GM19463 (cell line): ENCODE measurements at regions not wholly inside any gene's neighbourhood (a gene's known extent, or its start where the extent isn't known, plus 50 kb on each side); places are given as distances from the start of the nearest gene placed in this dataset.
"Not testable (repeated sequence)": the region's sequence is repeated elsewhere in the genome, so short reads cannot be mapped to it uniquely, and the experiment has no call there.

ENCODE experiments used
- ATAC-seq: cut with Tn5 transposase; IDR thresholded peaks from one replicate; pipeline ENCODE4 v1.9.1; 2021; ENCODE audit warnings: mild to moderate bottlenecking, moderate library complexity; ENCODE audit not compliant: unreplicated experiment

- ATAC-seq, result no peak
These were observed 166.5 kb upstream of the MMS22L start for GRCh38 chr6:97449444-97449966.

DNA sequence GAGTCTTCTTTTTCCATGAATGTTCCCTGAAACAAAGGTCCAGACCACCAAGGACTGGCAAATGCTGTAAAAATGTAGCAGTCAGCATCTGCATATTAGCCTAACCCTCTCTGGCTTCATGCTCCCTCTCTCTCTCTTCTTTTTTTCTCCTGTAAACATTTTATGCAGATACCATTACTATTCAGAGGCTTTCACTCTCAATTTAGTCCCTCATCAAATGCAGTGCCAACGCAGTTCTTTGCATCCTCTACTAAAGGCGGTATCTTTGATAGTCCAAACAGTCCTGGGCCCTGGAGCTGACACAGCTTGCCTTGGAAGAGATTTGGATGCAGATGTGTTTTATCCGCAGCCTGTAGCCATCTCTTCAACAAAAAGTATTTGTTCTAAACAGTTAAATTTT lies 167.1 kb upstream of the MMS22L start:
- no peak for ATAC-seq

GRCh38 chr6:97456070-97456469 lies 173.1 kb upstream of the MMS22L start:
- ATAC-seq, result no peak

DNA sequence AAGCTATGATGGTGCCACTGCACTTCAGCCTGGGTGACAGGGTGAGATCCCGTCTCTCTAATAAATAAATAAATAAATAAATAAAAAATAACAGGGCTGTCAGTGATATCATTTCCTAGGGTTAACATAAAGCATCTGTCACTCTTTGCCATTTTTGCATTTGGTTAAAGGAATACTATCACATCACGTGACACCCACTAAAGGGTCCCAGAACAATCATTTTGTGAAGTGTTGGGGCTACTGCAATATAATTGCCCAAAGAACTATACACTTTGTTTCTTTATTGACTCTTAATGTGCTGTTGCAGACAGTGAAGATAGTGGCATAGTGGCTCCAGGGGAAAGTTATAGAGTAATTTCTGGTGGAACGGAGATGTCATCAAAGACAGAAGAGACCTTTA lies 176.5 kb upstream of the MMS22L start:
- ATAC-seq, result no peak

DNA sequence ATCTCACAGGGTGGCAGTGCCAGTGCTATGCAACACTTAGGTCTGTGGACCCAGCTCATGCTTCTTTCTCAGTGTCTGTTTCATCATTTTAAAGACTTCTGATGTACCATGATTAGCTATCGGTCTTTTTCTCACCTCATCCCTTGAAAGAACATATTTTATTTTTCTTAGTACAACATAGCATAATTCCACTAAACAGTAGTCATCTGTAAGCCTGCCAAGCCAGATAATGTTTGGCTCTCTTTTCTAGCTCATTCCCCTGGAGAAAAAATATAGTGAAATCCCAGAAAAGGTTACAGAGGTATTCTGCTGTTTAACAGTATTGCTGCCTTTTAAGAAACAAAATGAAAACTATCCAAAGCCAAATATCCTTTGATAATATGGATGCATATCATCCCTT lies 177.0 kb upstream of the MMS22L start:
- ATAC-seq, result no peak

DNA sequence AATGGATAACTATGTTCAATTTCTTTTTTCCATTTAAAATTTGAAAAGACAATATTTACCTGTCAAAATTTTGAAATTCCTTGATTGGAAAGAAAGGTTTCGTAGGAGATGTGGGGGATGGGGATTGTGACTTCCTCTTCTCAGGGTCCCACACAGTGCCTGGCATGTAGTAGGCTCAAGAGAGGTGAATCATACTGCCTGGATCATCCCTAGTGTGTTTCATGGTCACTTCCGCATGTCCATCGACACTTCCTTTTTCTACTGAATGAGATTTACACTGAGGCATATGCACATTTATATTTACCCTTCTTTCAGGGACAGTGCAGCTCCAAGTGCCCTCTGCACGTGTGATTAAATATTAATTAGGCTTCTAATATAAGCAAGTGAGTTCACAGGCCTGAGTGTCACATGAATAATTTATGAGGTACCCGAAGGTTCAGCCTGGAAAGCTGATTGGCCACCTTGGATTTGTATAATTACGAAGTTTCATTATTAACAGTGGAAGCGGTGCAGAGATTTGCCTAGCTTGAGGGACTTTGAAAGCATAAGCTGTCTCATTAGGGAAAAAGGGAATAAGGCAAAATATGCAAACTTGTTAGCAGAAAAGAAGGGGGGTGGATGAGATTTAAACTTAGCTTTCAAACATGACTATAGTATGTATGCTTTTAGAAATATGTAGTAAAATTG lies 177.5 kb upstream of the MMS22L start:
- peak; percentile 40 for ATAC-seq

DNA sequence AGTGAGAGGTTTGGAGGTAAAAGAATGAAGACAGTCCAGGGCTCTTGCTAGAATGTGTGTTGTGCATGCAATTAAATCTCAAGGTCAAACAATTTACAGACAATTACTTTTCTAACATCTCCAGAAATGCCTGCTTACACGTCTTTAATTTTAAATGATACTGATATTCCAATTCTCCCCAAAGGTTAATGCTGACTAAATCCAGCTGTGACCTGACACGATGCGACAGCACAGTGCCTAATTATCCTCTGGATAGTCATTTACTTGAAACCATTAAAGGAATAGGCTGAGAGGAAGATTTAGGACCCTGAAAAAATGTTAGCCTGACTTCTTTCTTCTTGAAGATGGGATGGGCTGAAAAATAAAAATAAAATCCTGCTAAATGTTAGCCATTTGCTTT lies 178.2 kb upstream of the MMS22L start:
- ATAC-seq, result no peak

DNA sequence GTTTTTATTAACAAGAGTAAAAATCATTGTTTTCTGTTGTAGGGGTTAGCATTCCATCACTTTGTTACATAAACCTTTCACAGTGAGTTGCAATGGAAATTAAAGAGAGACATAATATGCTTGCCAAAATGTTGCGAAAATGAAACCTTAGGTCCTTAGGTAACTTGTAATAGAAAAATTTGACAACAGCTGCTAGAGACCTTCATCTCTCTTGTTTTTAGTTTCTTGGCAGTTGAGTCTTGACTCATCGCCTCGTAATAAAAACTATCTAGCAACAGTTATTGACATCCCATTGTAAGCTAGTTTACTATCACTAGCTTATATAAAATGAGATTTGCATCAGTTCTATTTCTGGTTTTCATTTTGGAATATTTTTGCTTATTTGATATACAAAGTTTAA lies 179.0 kb upstream of the MMS22L start:
- ATAC-seq, result no peak

- no peak for ATAC-seq
These were observed 180.1 kb upstream of the MMS22L start for GRCh38 chr6:97462938-97463598.

DNA sequence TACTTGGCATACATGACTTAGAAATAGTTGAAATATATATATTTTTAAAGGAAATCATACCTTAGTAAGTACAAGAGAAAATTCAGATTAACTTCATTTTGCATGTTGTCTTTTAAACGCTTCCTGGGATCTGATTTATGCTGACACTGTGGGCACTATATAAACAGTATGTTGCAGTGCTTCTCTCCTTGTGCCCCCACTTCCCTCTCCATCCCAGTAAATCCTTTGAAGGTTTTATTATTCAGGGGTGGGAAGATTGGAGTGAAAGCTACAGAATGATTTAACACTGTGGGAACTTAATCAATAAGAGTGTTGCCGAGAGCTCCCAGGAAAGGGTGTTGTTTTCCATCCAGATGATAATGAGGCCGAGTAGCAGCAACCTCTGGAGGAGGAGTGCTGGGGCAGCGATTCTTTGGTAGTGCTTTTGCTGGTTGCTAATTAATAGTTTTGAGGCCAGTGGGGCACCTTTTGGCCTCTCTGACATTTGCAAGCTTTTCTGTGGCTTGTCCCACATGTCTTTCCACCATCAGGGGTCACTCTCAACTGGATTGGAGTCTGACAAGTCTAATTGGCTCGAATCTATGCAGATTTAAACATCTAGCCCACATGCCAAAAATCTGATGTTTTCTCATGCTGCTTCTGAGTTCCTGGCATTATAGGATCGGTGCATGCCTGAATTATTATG lies 183.0 kb upstream of the MMS22L start:
- no peak for ATAC-seq

DNA sequence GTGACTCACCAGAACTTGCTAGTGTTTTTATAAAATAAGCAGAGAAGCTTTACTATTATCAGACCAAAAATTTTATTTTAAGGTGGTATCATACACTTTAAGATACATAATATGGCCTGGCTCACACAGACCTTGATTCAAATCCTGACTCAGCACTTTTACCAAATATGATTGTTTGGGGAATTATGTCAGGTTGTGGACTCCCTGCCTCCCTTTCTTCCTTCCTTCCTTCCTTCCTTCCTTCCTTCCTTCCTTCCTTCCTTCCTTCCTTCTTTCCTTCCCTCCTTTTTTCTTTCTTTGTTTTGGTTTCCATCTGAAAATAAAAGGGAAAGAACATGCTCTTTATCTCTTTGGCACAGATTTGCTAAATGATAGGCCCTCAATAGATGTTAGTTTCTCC lies 186.0 kb upstream of the MMS22L start:
- ATAC-seq, result no peak

GRCh38 chr6:97469451-97469850 lies 186.4 kb upstream of the MMS22L start:
- ATAC-seq, result no peak

- no peak for ATAC-seq
These were observed 187.3 kb upstream of the MMS22L start for GRCh38 chr6:97470322-97470721.

DNA sequence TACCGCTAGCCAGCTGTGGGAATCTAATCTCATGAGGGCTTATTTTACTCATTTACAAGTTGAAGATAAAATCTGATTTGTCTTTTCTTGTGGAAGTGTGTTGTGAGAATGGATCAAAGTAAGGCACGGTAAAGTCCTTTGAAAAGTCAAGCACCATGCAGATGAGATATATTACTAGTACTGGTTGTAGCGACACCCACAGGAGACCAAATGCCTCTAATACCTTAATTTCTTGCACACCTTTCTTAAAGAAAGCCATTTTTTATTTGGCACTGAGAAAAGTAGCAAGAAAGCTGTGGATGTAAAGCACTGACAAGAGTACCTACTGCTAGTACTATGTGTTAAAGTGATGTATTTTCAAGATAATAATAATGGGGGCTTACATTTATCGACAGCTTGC lies 191.0 kb upstream of the MMS22L start:
- ATAC-seq, result no peak

DNA sequence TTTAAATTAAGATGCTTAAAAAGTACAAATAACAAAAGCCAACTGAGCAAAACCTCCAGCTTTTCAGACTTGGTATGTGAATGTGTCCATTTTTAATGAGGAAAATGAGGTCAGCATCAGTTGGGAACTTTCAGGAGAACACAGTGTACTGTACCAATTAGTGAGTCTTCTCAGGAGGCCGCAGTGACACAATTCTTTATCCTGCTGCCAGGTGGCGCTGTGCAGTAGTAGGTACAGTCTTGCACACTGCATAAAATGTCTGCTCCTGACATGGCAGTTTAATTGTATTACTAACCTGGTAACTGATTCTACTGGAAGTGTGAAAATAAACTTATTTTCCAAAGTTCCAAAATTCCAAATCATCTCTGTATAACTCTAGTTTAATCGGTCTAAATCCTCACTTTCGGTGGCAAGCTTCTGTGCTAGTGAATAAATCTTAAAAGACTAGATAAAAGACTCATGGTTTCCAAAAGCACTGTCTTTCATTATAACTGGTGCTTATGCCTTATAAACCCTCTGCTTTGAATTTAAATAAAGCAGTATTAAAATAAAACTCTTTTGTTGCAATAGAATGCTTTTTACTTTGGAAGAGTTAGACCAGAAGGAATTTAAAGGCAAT lies 214.8 kb upstream of the MMS22L start:
- ATAC-seq, result peak; percentile 99

DNA sequence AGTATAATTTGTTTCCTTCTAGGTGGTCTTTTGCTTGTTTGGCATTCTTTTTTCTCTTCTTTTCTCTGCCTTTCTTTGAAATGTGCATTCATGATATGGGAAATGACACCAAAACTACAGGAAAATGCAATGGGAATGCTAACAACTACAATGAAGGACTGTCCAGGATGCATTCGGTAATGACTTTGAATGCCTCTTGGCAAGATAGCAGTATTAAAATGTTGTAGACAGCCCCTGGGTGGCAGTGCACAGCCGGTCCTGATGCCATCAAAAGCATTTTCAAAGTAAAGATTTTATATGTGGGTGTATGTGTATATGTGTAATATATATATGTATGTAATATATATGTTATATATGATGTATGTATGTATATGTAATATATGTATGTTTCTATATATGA lies 218.8 kb upstream of the MMS22L start:
- no peak for ATAC-seq

- no peak for ATAC-seq
These were observed 225.6 kb upstream of the MMS22L start for GRCh38 chr6:97508646-97509045.

- ATAC-seq, result not testable (repeated sequence)
These were observed 230.2 kb upstream of the MMS22L start for GRCh38 chr6:97513260-97513659.

GRCh38 chr6:97524811-97525210 lies 241.8 kb upstream of the MMS22L start:
- no peak for ATAC-seq

DNA sequence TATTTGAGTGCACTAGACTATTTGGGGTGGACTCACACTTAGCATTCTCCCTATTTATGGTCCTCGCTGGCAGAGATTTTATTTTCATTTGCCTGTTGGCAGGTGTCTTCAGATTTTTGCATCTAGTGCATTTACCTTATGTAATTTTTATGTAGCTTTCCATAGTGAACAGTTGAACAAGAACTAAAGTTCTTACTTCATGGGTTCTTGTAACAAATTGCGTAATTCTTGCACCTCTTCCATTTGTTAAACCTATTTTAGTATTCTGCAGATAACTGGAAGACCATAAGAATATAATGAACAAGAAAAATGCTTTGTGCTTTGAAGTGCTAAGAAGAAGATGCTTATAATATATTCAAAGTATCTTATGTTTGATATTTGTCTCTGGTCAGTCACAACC lies 252.8 kb upstream of the MMS22L start:
- ATAC-seq, result no peak

GRCh38 chr6:97548354-97548753 lies 265.3 kb upstream of the MMS22L start:
- no peak for ATAC-seq

GRCh38 chr6:97557355-97557754 lies 274.3 kb upstream of the MMS22L start:
- no peak for ATAC-seq
